Stimulated activated CD8-positive, alpha-beta memory T cell treated with anti-CD3 and anti-CD28 coated beads, Interleukin-2, amount 100 ng/mL, for 48 hours (primary cell): ENCODE measurements at regions not wholly inside any gene's neighbourhood (a gene's known extent, or its start where the extent isn't known, plus 50 kb on each side); places are given as distances from the start of the nearest gene placed in this dataset.

ENCODE experiments used
- DNase-seq, 2 donors: peaks; one replicate each; pipeline ENCODE4 v3.0.0-alpha.2; 2020; ENCODE audit warnings: low read depth in 2 of 2

GRCh38 chr14:38512236-38512635 is 256.3 kb upstream of the CLEC14A start:
- no peak for DNase-seq

GRCh38 chr14:38507299-38507698 is 251.4 kb upstream of the CLEC14A start:
- DNase-seq, result no peak

- DNase-seq, result no peak
Measured at GRCh38 chr14:38505973-38506249, 250.0 kb upstream of the CLEC14A start.

GRCh38 chr14:38505221-38505972 is 249.5 kb upstream of the CLEC14A start:
- no peak for DNase-seq

- DNase-seq, result no peak
Measured at GRCh38 chr14:38504175-38504574, 248.3 kb upstream of the CLEC14A start.

- no peak for DNase-seq
Measured at GRCh38 chr14:38502239-38502638, 246.3 kb upstream of the CLEC14A start.

GRCh38 chr14:38500125-38500524 is 244.2 kb upstream of the CLEC14A start:
- DNase-seq, result no peak

- DNase-seq, result no peak
Measured at GRCh38 chr14:38496092-38496491, 240.2 kb upstream of the CLEC14A start.

GRCh38 chr14:38490273-38490672 is 234.4 kb upstream of the CLEC14A start:
- no peak for DNase-seq

GRCh38 chr14:38485026-38485425 is 229.1 kb upstream of the CLEC14A start:
- no peak for DNase-seq

- no peak for DNase-seq
Measured at GRCh38 chr14:38481952-38482678, 226.2 kb upstream of the CLEC14A start.

- no peak for DNase-seq
Measured at GRCh38 chr14:38469156-38469555, 213.3 kb upstream of the CLEC14A start.

GRCh38 chr14:38442208-38442607 is 186.3 kb upstream of the CLEC14A start:
- no peak for DNase-seq

GRCh38 chr14:38432186-38432585 is 176.3 kb upstream of the CLEC14A start:
- DNase-seq, result no peak

GRCh38 chr14:38431156-38431555 is 175.3 kb upstream of the CLEC14A start:
- DNase-seq, result no peak

- no peak for DNase-seq
Measured at GRCh38 chr14:38430522-38430921, 174.6 kb upstream of the CLEC14A start.

GRCh38 chr14:38425324-38425976 is 169.6 kb upstream of the CLEC14A start:
- DNase-seq, result no peak

GRCh38 chr14:38420048-38420447 is 164.2 kb upstream of the CLEC14A start:
- DNase-seq, result no peak

GRCh38 chr14:38419579-38419978 is 163.7 kb upstream of the CLEC14A start:
- DNase-seq, result no peak

GRCh38 chr14:38412654-38413053 is 156.8 kb upstream of the CLEC14A start:
- DNase-seq, result no peak

- no peak for DNase-seq
Measured at GRCh38 chr14:38410442-38410841, 154.5 kb upstream of the CLEC14A start.

GRCh38 chr14:38409071-38409705 is 153.3 kb upstream of the CLEC14A start:
- DNase-seq, result no peak
